Left hindlimb (tissue), 1 donor: ENCODE measurements at regions not wholly inside any gene's neighbourhood (a gene's known extent, or its start where the extent isn't known, plus 50 kb on each side); places are given as distances from the start of the nearest gene placed in this dataset.
"Not testable (repeated sequence)": the region's sequence is repeated elsewhere in the genome, so short reads cannot be mapped to it uniquely, and the experiment has no call there.

ENCODE experiments used
- DNase-seq: peaks from one replicate; pipeline ENCODE4 v3.0.0-alpha.2; 2018

GRCh38 chr5:96198356-96199058 lies 234.5 kb downstream of the PCSK1 start:
- DNase-seq, result peak; percentile 55

DNA sequence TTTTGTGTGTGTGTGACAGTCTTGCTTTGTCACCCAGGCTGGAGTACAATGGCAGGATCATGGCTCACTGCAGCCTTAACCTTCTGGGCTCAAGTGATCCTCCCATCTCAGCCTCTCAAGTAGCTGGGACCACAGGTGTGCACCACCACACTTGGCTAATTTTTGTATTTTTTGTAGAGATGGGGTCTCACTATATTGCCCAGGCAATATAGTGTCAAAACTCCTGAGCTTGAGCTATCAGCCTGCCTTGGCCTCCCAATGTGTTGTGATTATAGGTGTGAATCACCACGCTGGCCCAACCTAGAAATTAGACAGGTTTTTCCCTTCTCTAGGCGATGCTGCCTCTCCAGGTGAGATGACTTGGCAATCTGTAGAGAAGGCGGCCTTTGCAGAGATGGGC lies 235.3 kb downstream of the PCSK1 start:
- not testable (repeated sequence) for DNase-seq

DNA sequence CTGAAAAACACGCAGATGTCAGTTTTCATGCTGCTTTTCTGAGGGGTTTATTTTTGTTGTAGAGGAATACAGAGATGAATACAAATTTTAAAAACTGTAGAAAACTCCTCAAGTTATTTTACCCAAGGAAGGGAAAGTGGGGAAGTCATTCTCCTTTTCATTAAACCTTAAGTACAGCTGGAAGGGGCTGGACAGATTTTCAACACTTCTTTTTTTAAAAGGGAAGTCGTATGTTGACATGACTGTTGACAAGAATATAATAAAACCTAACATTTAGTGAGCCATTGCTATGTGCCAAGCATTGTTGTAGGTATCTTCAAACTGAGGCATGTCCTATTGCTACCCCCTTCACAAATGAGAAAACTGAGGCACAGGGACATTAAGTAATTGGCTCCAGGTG lies 235.7 kb upstream of the ELL2 start:
- no peak for DNase-seq

GRCh38 chr5:96196890-96197289 lies 235.2 kb upstream of the ELL2 start:
- DNase-seq, result no peak

GRCh38 chr5:96196407-96196806 lies 234.8 kb upstream of the ELL2 start:
- DNase-seq, result no peak

DNA sequence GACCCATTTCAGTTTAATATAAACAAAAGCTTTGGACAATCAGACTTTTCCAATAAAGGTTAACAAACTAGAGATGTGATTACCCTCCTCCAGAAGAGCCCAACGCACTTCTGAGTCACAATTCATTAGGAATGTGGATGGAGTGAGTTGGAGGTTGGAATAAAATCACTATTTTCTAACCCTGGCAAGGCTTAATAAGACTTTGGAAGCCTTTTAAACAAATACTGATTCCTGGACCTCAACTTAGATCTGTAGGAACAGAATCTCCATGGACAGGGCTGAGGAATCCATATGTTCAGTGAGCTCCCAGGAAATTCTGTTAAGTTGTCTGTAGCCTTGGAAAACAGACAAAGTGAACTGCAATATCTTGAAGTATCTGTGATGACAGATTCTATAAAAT lies 233.5 kb upstream of the ELL2 start:
- no peak for DNase-seq

GRCh38 chr5:96194593-96194992 lies 232.9 kb upstream of the ELL2 start:
- no peak for DNase-seq

GRCh38 chr5:96193946-96194345 lies 232.3 kb upstream of the ELL2 start:
- DNase-seq, result no peak

- no peak for DNase-seq
Measured at GRCh38 chr5:96189987-96190386, 228.3 kb upstream of the ELL2 start.

DNA sequence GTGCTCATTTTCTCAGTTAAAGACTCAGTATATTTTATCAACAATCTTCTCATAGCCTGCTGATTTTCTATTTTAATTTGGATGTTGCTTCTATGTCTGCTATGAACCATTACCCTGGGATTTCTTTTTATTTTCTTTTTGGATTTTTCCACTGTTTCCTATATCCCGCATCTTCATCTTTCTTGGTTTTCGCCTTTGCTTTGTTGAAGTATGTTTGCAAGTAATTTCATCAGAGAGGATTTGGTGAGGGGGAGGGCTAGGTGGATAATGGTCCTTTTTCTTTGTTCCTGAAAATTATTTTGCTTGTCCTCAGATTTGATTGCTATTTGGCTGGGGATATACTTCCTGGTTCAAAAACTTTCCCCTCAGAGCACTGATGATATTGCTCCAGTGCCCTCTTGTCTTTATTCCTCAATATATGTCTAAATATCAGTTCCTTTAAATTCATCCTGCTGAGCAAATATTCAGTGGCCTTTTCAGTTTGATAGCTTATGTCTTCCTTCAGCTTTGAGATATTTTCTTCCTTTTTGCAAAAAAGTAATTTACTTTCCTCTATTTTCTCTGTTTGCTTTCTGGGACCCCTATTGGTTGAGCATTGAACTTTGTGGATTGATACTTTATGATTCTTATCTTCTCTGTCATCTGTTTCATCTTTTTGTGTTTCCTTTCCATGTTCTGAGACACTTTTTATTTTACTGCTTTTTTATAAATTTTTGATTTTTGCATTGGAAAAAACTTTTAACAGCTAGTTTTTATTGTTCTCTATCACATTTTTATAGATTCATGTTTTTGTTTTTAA lies 227.6 kb upstream of the ELL2 start:
- DNase-seq, result no peak

GRCh38 chr5:96187309-96188027 lies 225.8 kb upstream of the ELL2 start:
- DNase-seq, result no peak

DNA sequence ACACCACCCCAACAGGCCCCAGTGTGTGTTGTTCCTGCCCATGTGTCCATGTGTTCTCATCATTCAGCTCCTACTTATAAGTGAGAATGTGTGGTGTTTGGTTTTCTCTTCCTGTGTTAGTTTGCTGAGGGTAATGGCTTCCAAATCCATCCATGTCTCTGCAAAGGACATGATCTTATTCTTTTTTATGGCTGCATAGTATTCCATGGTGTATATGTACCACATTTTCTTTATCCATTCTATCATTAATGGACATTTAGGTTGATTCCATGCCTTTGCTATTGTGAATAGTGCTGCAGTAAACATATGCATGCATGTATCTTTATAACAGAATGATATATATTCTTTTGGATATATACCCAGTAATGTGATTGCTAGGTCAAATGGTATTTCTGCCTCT lies 222.9 kb upstream of the ELL2 start:
- DNase-seq, result not testable (repeated sequence)

GRCh38 chr5:96180684-96181435 lies 219.2 kb upstream of the ELL2 start:
- no peak for DNase-seq

DNA sequence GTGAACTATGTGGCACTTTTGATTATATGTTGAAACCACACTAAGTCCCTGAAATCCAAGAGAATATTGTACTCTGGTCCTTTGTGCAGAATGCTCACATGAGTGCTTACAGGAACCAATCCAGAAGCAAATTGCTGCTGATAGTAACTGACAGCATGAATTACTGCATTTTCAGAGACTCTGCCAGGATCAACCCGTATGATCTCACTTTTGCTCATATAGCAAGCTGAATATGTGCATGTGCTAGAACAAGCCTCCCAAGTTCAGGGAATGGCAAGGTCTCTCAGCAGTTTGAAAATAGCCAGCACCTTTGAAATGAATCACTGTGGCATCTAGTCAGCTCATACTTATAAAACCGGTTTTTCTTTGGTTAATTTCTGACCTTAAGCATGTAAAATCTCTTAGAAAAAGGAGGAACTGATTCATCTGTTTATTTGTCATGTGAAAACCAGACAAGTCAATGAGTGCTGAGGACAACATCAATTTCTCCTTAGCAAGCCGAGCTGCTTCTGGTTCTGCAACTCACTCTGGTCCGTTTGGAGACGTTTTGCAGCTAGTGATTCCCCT lies 215.7 kb upstream of the ELL2 start:
- no peak for DNase-seq

- DNase-seq, result no peak
Measured at GRCh38 chr5:96176022-96176421, 214.4 kb upstream of the ELL2 start.

DNA sequence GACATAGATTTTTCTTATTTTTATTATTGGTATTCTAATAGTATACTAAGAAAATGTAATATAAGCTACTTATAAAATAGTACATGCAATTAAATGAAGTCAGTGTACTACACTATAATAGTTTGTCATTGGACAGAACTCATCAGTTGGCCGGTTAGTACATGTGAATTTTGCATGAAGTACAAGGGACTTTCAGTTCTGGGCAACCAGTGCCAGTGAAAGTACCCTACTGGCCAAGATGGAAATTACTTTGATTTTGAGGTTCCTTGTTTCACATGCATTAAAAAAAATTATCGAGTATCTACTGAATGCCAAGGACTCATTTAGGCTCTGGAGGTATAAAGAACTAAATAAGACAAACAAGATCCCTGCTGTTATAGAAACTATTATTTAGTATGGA lies 213.4 kb upstream of the ELL2 start:
- no peak for DNase-seq

DNA sequence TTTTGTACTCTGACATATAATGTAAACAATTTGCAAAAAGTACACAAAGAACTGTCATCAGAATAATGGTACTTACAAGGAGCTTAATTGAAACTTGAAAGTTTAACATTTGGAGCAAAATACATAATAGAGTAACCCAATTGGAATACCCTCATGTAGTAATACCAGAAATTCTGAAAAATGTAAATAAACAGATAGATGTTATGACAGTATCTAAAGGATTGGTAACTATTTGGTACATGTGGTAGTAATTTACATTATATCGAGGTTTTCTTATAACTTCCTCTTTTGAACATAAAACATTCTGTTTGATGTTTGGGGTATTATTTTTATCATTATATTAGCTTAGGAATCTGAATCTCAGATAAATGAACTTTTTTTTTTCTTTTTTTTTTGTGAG lies 211.7 kb upstream of the ELL2 start:
- no peak for DNase-seq

DNA sequence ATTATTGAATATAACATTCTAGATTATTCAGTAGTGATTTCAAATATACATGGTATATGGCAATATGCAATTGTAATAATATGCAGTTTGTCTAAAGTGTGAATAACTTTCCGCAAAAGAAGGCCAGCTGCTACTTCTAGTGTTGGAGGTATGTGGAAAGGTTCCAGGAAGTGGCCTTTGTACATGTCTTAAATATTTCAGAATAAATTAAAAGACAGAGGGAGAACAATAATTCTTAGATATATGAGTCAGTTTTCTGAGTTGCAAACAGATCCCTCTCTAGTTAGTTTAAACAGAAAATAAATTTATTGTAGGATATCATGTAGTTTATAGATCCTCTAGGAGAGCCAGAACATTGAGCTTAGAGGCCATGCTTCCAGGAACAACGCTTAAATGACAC lies 210.8 kb upstream of the ELL2 start:
- no peak for DNase-seq

- DNase-seq, result not testable (repeated sequence)
Measured at GRCh38 chr5:96171973-96172372, 210.3 kb upstream of the ELL2 start.

- not testable (repeated sequence) for DNase-seq
Measured at GRCh38 chr5:96170481-96171125, 209.0 kb upstream of the ELL2 start.

DNA sequence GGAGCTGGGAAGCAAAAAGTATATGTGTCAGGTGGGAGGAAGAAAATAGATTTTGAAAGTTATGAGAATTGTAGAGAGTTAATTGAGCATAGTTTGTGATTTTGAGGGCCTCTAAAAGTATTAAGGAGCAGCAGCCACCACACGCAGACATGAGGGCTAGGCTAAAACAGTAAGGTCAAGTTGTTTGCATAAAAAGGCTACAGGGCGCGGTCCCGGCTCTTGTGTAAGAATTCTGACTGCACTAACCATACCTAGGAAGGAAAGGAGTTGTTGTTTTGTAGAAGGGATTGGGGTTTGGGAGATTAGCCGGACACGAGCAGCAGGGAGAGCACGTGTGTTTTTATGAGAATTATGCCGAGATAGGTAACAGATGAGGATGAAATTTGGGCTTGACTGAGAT lies 207.2 kb upstream of the ELL2 start:
- DNase-seq, result not testable (repeated sequence)

GRCh38 chr5:96159043-96159442 lies 197.4 kb upstream of the ELL2 start:
- DNase-seq, result no peak
